PC-3 (cell line): ENCODE measurements at regions not wholly inside any gene's neighbourhood (a gene's known extent, or its start where the extent isn't known, plus 50 kb on each side); places are given as distances from the start of the nearest gene placed in this dataset.
"Not testable (repeated sequence)": the region's sequence is repeated elsewhere in the genome, so short reads cannot be mapped to it uniquely, and the experiment has no call there.

ENCODE experiments used
- ATAC-seq: fragments of 200-7000 bp; cut with Tn5 transposase; 2 replicates; pipeline ENCODE4 v1.9.1; 2020; ENCODE audit warnings: mild to moderate bottlenecking, moderate library complexity
- BruUV-seq: library from RNA; stranded (reverse); fragments of 400-500 nt; replicated peaks from 2 replicates; lab custom pipeline; 2021; lab: Mats Ljungman, UMichigan
- CTCF ChIA-PET: fragments of 300-600 bp; sonication (Branson Sonifier 250); formaldehyde crosslinking; loops from one replicate; lab custom pipeline; 2022; ENCODE audit warnings: antibody characterized with exemption; lab: Charles Lee
- POLR2A ChIA-PET: fragments of 300-600 bp; sonication (Branson Sonifier 250); formaldehyde crosslinking; loops from one replicate; lab custom pipeline; 2022; ENCODE audit warnings: antibody characterized with exemption; ENCODE audit not compliant: unreplicated experiment; lab: Charles Lee
- DNase-seq: peaks from one replicate; pipeline ENCODE4 v3.0.0-alpha.2; 2015
- H2AFZ ChIP-seq: fragments of 300-600 bp; sonication (generic); 2 replicates; pipeline ENCODE4 v1.6.0; 2016; ENCODE audit warnings: antibody characterized with exemption, low read length
- H3F3A ChIP-seq: fragments of 300-600 bp; sonication (generic); one replicate; pipeline ENCODE4 v1.6.0; 2017; ENCODE audit warnings: antibody characterized with exemption, low read length, control low read depth, mild to moderate bottlenecking; ENCODE audit not compliant: unreplicated experiment
- H3K27ac ChIP-seq: fragments of 300-600 bp; sonication (generic); 2 replicates; pipeline ENCODE4 v1.5.1; 2016; ENCODE audit warnings: mild to moderate bottlenecking, low read length
- H3K27me3 ChIP-seq: fragments of 300-600 bp; sonication (generic); 2 replicates; pipeline ENCODE4 v1.6.1; 2016; ENCODE audit warnings: low read length, mixed read lengths
- H3K36me3 ChIP-seq: fragments of 300-600 bp; sonication (generic); 2 replicates; pipeline ENCODE4 v1.6.1; 2016; ENCODE audit warnings: low read depth, mixed run types, low read length, mixed read lengths
- H3K4me1 ChIP-seq: fragments of 300-600 bp; sonication (generic); 2 replicates; pipeline ENCODE4 v1.5.1; 2016; ENCODE audit warnings: low read length; ENCODE audit not compliant: insufficient read depth
- H3K4me2 ChIP-seq: fragments of 300-600 bp; sonication (generic); 2 replicates; pipeline ENCODE4 v1.6.0; 2016; ENCODE audit warnings: low read length
- H3K4me3 ChIP-seq: fragments of 300-600 bp; sonication (generic); 2 replicates; pipeline ENCODE4 v1.5.1; 2016; ENCODE audit warnings: mild to moderate bottlenecking, low read length, mixed read lengths
- H3K79me2 ChIP-seq: fragments of 300-600 bp; sonication (generic); 2 replicates; pipeline ENCODE4 v1.6.1; 2017; ENCODE audit warnings: low read length, mixed read lengths
- H3K9ac ChIP-seq: fragments of 300-600 bp; sonication (generic); 2 replicates; pipeline ENCODE4 v1.6.0; 2016; ENCODE audit warnings: mild to moderate bottlenecking, low read length
- H3K9me2 ChIP-seq: fragments of 300-600 bp; sonication (generic); replicated peaks from 2 replicates; pipeline ENCODE4 v1.6.1; 2016; ENCODE audit warnings: mixed run types, low read length, mixed read lengths
- H3K9me3 ChIP-seq: fragments of 300-600 bp; sonication (generic); 2 replicates; pipeline ENCODE4 v1.6.1; 2016; ENCODE audit warnings: low read length, mixed read lengths
- H4K20me1 ChIP-seq: fragments of 300-600 bp; sonication (generic); 2 replicates; pipeline ENCODE4 v1.6.1; 2016; ENCODE audit warnings: low read length, mixed read lengths
- EZH2 ChIP-seq: fragments of 300-600 bp; sonication (generic); IDR thresholded peaks from one replicate; pipeline ENCODE4 v1.6.1; 2017; ENCODE audit warnings: antibody characterized with exemption, mild to moderate bottlenecking, low read length; ENCODE audit not compliant: unreplicated experiment
- EZH2phosphoT487 ChIP-seq: fragments of 300-600 bp; sonication (generic); IDR thresholded peaks from 2 replicates; pipeline ENCODE4 v1.6.1; 2018; ENCODE audit warnings: mild to moderate bottlenecking, antibody characterized with exemption, low read length, borderline replicate concordance
- intact Hi-C: fragments of 100-400 bp; cut with micrococcal nuclease; formaldehyde crosslinking; loops from 2 replicates; pipeline ENCODE4 v1.9.0; 2023
- TF ChIP-seq, protein P1 (sequence below): fragments of 300-600 bp; sonication (generic); conservative IDR thresholded peaks from 2 replicates; pipeline ENCODE4 v1.5.1; 2017; ENCODE audit warnings: antibody characterized with exemption, low read depth, mild to moderate bottlenecking, low read length

DNA sequence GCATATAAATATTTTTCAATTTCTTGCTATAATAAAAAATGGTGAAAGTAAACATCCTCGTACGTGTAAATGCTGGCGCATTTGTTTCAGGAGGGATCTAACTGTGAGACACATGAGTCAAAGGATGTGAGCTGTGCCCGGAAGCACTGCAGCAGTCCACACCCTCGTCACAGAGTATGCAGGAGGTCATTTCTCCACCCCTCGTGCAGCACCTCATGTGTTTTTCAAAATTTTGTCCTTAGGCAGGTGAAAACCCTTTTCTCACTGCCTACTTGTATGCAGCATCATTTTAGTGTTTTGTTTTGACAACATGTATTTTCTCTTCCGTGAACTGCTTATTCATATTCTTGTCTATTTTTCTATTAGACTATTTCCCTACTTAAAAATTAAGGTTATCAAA is 162.7 kb downstream of the AVL9 start:
- POLR2A ChIA-PET = no interaction called here
- TF ChIP-seq, protein P1, sequence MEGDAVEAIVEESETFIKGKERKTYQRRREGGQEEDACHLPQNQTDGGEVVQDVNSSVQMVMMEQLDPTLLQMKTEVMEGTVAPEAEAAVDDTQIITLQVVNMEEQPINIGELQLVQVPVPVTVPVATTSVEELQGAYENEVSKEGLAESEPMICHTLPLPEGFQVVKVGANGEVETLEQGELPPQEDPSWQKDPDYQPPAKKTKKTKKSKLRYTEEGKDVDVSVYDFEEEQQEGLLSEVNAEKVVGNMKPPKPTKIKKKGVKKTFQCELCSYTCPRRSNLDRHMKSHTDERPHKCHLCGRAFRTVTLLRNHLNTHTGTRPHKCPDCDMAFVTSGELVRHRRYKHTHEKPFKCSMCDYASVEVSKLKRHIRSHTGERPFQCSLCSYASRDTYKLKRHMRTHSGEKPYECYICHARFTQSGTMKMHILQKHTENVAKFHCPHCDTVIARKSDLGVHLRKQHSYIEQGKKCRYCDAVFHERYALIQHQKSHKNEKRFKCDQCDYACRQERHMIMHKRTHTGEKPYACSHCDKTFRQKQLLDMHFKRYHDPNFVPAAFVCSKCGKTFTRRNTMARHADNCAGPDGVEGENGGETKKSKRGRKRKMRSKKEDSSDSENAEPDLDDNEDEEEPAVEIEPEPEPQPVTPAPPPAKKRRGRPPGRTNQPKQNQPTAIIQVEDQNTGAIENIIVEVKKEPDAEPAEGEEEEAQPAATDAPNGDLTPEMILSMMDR = no peak
- TF ChIP-seq EZH2 (no peak), EZH2phosphoT487 (no peak)
- H3K27ac ChIP-seq = peak overlapping the region; percentile 97
- H3K4me3 ChIP-seq = peak overlapping the region; percentile 23; the same call in 1 of the 2 replicates
- H3K4me2 ChIP-seq = peak overlapping the region; percentile 61
- CTCF ChIA-PET = no interaction called here
- peak overlapping the region; percentile 80 for H3K9ac ChIP-seq
- peak; percentile 99 for ATAC-seq
- no peaks in the 10 kb centered on the region for H3K36me3 ChIP-seq
- DNase-seq = peak; percentile 90
- no peaks in the 10 kb centered on the region for H3K27me3 ChIP-seq
- no peaks in the 10 kb centered on the region for H4K20me1 ChIP-seq
- intact Hi-C loops = loop anchor here (1.0 to 2.0 kb wide), 3 partner anchors 10 to 163 kb away; partner anchors contain the start of gene AVL9
- BruUV-seq = no TSS peak
- H3K79me2 ChIP-seq = no peaks in the 10 kb centered on the region
- peak overlapping the region; percentile 53 for H2AFZ ChIP-seq
- H3K4me1 ChIP-seq = peaks cover 19% of the 10 kb centered on the region
- no peaks in the 10 kb centered on the region for H3F3A ChIP-seq
- H3K9me2 ChIP-seq = no peaks in the 10 kb centered on the region
- H3K9me3 ChIP-seq = no peaks in the 10 kb centered on the region

DNA sequence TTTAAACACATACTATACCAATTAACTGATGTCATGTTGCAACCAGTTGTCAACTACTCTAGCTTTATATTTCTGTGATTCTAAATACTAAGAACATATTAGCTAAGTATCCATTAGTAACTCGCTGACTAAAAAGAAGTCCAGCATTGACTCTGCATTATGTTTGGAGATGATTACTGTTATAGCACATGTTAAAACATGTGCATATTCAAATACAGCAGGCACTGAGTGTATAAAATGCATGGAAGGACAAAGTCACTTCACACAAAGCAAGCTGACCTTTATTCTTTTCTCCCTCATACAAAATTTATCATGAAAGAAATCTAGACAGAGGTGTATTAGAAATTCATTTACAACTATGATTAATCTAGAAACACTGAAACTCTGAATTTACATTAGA is 159.3 kb downstream of the AVL9 start:
- ATAC-seq, DNase-seq, H3K27ac ChIP-seq, H3K79me2 ChIP-seq, CTCF ChIA-PET, intact Hi-C loops, H2AFZ ChIP-seq, POLR2A ChIA-PET, H3K27me3 ChIP-seq, H3K4me2 ChIP-seq, H3K4me3 ChIP-seq, H3K9me2 ChIP-seq, H3K9ac ChIP-seq, H3F3A ChIP-seq, BruUV-seq, H4K20me1 ChIP-seq, H3K36me3 ChIP-seq, H3K9me3 ChIP-seq: not testable (repeated sequence)
- H3K4me1 ChIP-seq = peaks cover 19% of the 10 kb centered on the region

DNA sequence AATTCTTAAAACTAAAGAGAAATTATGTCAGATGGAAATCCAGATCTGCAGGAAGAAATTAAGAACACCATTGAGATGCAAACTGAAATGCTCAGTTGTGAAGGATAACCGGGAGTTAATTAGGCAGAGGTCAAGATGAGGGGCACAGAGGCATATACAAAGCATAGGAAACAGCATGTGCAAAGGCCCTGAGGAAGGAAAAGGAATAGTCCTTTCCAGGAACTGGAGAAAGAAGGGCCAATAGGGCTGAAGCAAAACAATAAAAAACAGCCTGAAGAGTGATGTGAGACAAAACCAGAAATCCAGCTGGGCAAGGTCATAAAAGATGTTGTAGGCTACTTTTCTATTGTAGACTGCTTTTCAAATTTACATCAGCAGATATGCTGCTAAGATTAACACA is 155.1 kb downstream of the AVL9 start:
- BruUV-seq, CTCF ChIA-PET, H2AFZ ChIP-seq, H3K27ac ChIP-seq, DNase-seq, H3K79me2 ChIP-seq, H3K4me1 ChIP-seq, H3K4me3 ChIP-seq, H3K9me3 ChIP-seq, H3K27me3 ChIP-seq, H3K9ac ChIP-seq, POLR2A ChIA-PET, ATAC-seq, H3K4me2 ChIP-seq, H4K20me1 ChIP-seq, H3K36me3 ChIP-seq, H3F3A ChIP-seq, intact Hi-C loops, H3K9me2 ChIP-seq: not testable (repeated sequence)
